ENCODE measurements at regions not wholly inside any gene's neighbourhood (a gene's known extent, or its start where the extent isn't known, plus 50 kb on each side); places are given as distances from the start of the nearest gene placed in this dataset.

- no peak for DNase-seq (ENCODE audit: low read depth in 3 of 3)
Observed at GRCh38 chr11:33557201-33557600, 143.4 kb downstream of the C11orf91 start.

DNA sequence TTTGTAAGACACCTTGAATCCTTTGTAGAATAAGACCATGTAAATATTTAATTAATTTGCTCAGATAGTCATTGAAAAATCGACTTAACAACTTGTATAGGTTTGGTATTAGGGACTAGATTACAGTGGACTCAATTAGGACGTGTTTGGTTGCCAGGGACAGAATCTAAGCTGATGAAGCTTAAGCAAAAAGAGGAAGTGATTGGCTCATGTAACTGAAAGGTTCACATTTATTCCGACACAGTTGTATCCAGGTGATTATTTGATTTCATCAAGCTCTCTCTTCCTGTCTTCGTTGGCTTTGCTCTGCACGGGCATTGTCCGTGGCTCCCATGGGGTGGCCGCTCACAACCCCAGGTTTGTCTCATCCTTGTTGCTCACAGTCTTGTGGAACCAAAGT lies 146.4 kb downstream of the C11orf91 start:
- no peak for DNase-seq (ENCODE audit: low read depth in 3 of 3)

- no peak for DNase-seq (ENCODE audit: low read depth in 3 of 3)
Observed at GRCh38 chr11:33553486-33553885, 147.1 kb downstream of the C11orf91 start.

GRCh38 chr11:33552756-33553155 lies 147.9 kb downstream of the C11orf91 start:
- no peak for DNase-seq (ENCODE audit: low read depth in 3 of 3)

DNA sequence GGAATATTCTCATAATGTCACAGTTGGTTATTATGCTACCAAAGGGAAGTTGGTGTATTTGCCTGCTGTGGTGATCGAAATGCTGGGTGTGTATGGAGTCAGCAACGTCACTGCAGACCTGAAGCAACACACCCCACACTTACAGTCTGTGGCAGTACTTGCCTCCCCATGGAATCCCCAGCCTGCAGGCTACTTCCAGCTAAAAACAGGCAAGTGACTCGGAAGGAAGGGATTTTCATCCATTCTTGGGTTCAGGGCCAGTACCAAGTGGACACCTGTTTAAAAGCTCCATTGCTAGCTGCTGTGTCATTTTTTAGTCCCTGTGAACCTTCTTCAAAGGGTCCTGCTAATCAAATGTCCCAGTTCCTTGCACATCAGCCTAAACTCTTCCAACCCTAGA lies 149.6 kb downstream of the C11orf91 start:
- no peak for DNase-seq (ENCODE audit: low read depth in 3 of 3)

DNA sequence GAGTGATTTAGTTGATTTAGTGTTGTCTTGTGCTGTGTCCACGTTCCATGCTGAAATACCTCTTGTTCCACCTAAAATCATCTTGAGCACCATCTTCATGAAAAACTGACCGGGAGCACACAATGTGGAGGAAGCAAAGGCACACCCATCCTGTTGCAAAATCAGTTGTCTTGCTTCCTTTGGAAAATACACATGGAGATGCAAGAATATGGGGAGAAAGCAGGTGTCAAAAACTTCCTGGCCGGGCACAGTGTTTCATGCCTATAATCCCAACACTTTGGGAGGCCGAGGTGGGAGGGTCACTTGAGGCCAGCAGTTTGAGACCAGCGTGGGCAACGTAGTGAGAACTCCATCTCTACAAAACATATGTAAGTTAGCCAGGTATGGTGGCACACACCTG lies 151.1 kb downstream of the C11orf91 start:
- DNase-seq (ENCODE audit: low read depth in 3 of 3): no peak

DNA sequence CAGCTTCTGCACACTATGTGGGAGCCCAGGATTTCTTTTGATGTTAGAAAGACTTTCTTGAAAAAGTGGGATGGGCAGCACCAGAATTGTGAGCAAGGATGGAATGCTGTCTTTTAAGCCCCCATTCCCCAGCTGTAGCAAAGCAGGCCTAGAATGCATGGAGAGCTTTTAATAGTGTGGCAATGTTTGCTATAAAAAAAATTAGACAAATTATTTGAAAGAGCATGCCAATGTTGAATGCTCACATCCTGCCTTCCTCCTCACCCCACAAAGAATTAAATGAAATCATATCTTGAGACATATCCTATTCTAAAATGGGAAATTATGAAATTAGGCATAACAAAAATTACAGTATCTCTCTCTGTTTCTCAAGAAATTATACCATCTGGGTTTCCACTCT lies 154.7 kb downstream of the C11orf91 start:
- DNase-seq (ENCODE audit: low read depth in 3 of 3): no peak

GRCh38 chr11:33544593-33545373 lies 155.8 kb downstream of the C11orf91 start:
- no peak for DNase-seq (ENCODE audit: low read depth in 3 of 3)

- DNase-seq (ENCODE audit: low read depth in 3 of 3): no peak
Observed at GRCh38 chr11:33543823-33544222, 156.8 kb downstream of the C11orf91 start.

DNA sequence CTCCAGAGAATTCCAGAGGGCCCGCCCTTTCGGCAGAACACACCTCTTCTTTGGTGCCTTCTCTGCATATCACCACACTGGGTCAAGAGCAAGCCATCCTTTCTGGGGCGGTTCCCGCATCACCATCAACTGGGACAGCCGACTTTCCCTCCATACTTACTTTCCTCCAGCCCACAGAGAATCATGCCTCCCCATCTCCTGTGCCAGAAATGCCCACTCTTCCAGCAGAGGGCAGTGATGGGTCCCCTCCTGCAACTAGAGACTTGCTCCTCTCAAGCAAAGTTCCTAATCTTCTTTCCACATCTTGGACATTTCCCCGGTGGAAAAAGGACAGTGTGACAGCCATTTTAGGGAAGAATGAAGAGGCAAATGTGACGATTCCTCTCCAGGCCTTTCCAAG lies 157.7 kb downstream of the C11orf91 start:
- peak; percentile 8 to 22 (median 19) for DNase-seq (ENCODE audit: low read depth in 3 of 3)

- no peak for DNase-seq (ENCODE audit: low read depth in 3 of 3)
Observed at GRCh38 chr11:33540946-33541915, 159.4 kb downstream of the C11orf91 start.

- DNase-seq (ENCODE audit: low read depth in 3 of 3): no peak
Observed at GRCh38 chr11:33540427-33540826, 160.2 kb downstream of the C11orf91 start.

DNA sequence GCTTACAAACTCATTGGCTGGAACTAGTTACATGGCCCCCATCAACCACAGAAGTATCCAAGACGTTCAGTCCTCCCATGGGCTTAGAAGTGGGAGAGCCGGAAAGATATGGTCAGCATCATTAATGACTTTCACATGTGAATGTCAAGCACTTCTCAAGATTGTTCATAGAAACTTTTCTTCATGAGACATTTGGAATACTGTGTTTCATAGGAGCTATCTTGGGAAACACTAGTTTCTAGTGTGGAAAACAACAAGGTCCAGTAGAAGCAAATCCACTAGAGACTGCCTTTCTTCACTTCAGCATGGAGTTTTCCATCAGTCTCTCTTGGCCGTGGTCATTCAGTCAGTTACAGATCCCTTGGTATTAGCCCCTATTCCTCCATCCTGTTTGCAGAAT lies 160.9 kb downstream of the C11orf91 start:
- no peak for DNase-seq (ENCODE audit: low read depth in 3 of 3)

DNA sequence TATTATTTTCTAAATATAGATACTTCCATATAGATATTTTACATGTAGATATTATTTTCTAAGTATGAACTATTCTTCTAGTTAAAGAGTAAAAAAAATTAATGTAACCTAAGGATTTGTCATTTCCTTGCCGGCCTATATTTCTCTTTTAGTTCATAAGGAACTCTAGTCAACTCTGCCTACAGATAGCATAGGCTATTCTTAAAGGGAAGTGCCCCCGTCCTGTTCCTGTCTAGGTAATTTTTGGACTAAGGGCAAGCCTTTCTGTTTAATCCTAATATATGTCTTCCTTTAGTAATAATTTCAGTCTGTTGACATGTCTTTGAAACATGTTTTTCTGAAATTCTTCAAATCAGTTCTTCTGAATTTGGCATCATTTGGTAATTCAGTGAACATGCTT lies 161.9 kb downstream of the C11orf91 start:
- no peak for DNase-seq (ENCODE audit: low read depth in 3 of 3)

GRCh38 chr11:33536178-33536577 lies 164.4 kb downstream of the C11orf91 start:
- no peak for DNase-seq (ENCODE audit: low read depth in 3 of 3)

GRCh38 chr11:33534575-33534974 lies 166.1 kb downstream of the C11orf91 start:
- DNase-seq (ENCODE audit: low read depth in 3 of 3): no peak

- no peak for DNase-seq (ENCODE audit: low read depth in 3 of 3)
Observed at GRCh38 chr11:33533386-33534052, 167.1 kb downstream of the C11orf91 start.

DNA sequence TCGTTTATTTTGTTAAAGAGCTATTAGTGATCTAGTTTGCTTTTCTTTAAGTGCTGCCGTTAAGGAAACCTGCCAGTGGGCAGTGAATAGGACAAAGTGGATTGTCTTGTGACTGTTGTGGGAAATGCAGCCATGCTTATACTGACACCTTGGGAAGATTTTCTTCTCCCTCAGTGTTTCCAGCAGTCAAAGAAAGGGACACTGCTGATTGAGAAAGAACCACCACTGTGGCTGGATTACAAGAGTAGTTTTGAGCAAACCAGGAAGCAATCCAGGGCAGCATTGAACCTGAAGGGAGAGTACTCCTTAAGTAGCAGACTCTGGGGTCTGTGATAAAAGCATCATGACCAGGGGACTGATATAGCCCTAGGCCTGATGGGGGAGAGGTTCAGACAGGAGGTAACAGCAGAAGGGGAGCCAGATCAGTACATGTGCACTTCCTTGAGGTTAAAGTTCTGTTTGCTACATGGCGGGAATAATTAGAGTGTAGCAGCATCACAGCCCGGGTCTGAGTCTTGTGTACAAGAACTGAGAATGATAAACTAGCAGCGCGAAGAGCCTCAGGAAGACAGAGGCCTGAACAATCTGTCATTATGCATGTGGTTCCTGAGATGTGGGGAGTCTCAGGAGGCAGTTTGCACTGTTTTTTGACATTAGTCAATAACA lies 167.8 kb downstream of the C11orf91 start:
- no peak for DNase-seq (ENCODE audit: low read depth in 3 of 3)

GRCh38 chr11:33532257-33532656 lies 168.4 kb downstream of the C11orf91 start:
- DNase-seq (ENCODE audit: low read depth in 3 of 3): no peak

DNA sequence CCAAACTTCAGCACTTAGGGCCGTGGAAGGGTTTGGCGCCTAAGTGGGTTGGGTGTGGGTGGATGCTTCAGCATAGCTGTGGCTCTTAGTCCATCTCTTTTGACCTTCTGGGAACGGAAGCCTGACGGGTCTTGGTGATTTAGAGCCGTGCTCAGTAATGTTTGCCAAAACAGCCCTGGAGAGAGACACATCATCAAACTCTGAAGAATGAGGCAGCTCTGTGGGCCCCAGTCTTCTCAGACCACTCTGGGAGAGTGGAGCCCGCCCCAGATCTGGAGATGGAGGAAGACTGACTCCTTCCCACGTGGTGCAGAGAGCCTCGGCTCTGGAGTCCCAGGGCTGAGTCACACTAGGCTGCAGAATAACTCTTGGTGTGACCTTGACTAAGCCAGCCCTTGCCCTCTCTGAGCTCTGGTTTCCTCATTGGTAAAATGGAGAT lies 168.9 kb downstream of the C11orf91 start:
- no peak for DNase-seq (ENCODE audit: low read depth in 3 of 3)

DNA sequence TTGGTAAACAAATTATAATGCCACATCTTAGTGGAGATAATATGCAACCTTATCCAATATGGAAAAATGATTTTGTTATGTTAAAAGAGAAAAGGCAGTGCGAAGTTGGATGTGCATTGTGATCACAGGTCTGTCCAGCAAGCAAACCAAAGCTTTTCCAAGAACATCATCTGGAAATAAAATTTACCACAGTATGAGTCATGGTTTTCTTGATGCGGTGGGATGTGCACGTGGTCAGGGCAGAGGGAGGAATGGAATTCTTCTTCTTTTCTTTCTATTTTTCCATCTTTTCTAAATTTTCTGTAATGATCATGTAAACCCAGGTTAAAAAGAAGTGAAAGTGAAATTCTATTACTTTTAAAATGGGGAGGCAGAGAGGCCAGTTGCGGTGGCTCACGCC lies 169.8 kb downstream of the C11orf91 start:
- DNase-seq (ENCODE audit: low read depth in 3 of 3): no peak

DNA sequence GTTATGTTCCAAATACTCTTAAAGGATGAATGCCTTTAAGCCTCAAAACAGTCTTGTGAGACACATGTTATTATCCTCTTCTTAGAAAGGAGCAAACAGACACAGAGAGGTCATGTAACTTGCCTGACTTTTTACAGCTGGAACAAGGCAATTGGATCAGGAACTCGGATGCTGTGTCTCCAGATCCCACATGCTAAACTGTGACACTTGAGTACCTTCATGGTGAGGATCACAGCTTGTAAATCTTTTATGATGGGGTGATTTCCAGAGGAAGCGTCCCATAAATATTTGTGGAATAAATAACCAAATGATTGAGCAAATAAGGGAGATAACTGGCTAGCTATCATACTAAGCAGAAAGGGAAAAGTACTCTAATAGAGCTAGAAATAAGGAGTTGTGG lies 171.2 kb downstream of the C11orf91 start:
- no peak for DNase-seq (ENCODE audit: low read depth in 3 of 3)

Measured in stimulated activated CD4-positive, alpha-beta T cell treated with anti-CD3 and anti-CD28 coated beads, TNF-alpha, amount 100 ng/mL, for 48 hours (primary cell).